ENCODE measurements at regions not wholly inside any gene's neighbourhood (a gene's known extent, or its start where the extent isn't known, plus 50 kb on each side); places are given as distances from the start of the nearest gene placed in this dataset.

- H3K4me1 Mint-ChIP-seq (ENCODE audit: low read depth): no peaks in the 10 kb centered on the region
Observed at GRCh38 chr1:116243333-116244054, 129.6 kb upstream of the ATP1A1 start.

GRCh38 chr1:116246174-116246573 lies 126.9 kb upstream of the ATP1A1 start:
- H3K36me3 Mint-ChIP-seq (ENCODE audit: low read depth): no peaks in the 10 kb centered on the region

More at GRCh38 chr1:116243333-116244054, 129.6 kb upstream of the ATP1A1 start:
- H3K27me3 Mint-ChIP-seq (ENCODE audit: low read depth): peaks cover 3% of the 10 kb centered on the region
- H3K27ac Mint-ChIP-seq: no peak overlapping the region
- no peak for DNase-seq (ENCODE audit: low spot score)
- intact Hi-C loops (cut with micrococcal nuclease): no loop called here
- no peaks in the 10 kb centered on the region for H3K9me3 Mint-ChIP-seq
- H3K36me3 Mint-ChIP-seq (ENCODE audit: low read depth): no peaks in the 10 kb centered on the region
- no peak overlapping the region for H3K4me3 Mint-ChIP-seq (ENCODE audit: low read depth)

GRCh38 chr1:116252271-116252670 lies 120.8 kb upstream of the ATP1A1 start:
- H3K4me3 Mint-ChIP-seq (ENCODE audit: low read depth): no peak overlapping the region
- H3K36me3 Mint-ChIP-seq (ENCODE audit: low read depth): no peaks in the 10 kb centered on the region
- H3K27me3 Mint-ChIP-seq (ENCODE audit: low read depth): peaks cover 2% of the 10 kb centered on the region
- H3K27ac Mint-ChIP-seq: no peak overlapping the region
- H3K9me3 Mint-ChIP-seq: no peaks in the 10 kb centered on the region
- H3K4me1 Mint-ChIP-seq (ENCODE audit: low read depth): peaks cover 11% of the 10 kb centered on the region
- DNase-seq (ENCODE audit: low spot score): no peak
- intact Hi-C loops (cut with micrococcal nuclease): no loop called here

More at GRCh38 chr1:116246174-116246573, 126.9 kb upstream of the ATP1A1 start:
- DNase-seq (ENCODE audit: low spot score): no peak
- intact Hi-C loops (cut with micrococcal nuclease): no loop called here
- Mint-ChIP-seq H3K4me1 (ENCODE audit: low read depth) (no peaks in the 10 kb centered on the region), H3K27me3 (ENCODE audit: low read depth) (peaks cover 3% of the 10 kb centered on the region), H3K9me3 (no peaks in the 10 kb centered on the region), H3K27ac (no peak overlapping the region), H3K4me3 (ENCODE audit: low read depth) (no peak overlapping the region)

GRCh38 chr1:116252785-116253184 lies 120.3 kb upstream of the ATP1A1 start:
- peaks cover 16% of the 10 kb centered on the region for H3K4me1 Mint-ChIP-seq (ENCODE audit: low read depth)
- H3K27ac Mint-ChIP-seq: no peak overlapping the region
- no peak overlapping the region for H3K4me3 Mint-ChIP-seq (ENCODE audit: low read depth)
- no peaks in the 10 kb centered on the region for H3K9me3 Mint-ChIP-seq
- H3K36me3 Mint-ChIP-seq (ENCODE audit: low read depth): no peaks in the 10 kb centered on the region
- H3K27me3 Mint-ChIP-seq (ENCODE audit: low read depth): peaks cover 2% of the 10 kb centered on the region
- intact Hi-C loops (cut with micrococcal nuclease): no loop called here
- no peak for DNase-seq (ENCODE audit: low spot score)

- no peak overlapping the region for H3K4me3 Mint-ChIP-seq (ENCODE audit: low read depth)
- H3K4me1 Mint-ChIP-seq (ENCODE audit: low read depth): peaks cover 24% of the 10 kb centered on the region
- peaks cover 2% of the 10 kb centered on the region for H3K27me3 Mint-ChIP-seq (ENCODE audit: low read depth)
- no peaks in the 10 kb centered on the region for H3K9me3 Mint-ChIP-seq
- DNase-seq (ENCODE audit: low spot score): no peak
- H3K36me3 Mint-ChIP-seq (ENCODE audit: low read depth): no peaks in the 10 kb centered on the region
- no peak overlapping the region for H3K27ac Mint-ChIP-seq
- intact Hi-C loops (cut with micrococcal nuclease): no loop called here
Observed at GRCh38 chr1:116253566-116254382, 119.3 kb upstream of the ATP1A1 start.

GRCh38 chr1:116254776-116255175 lies 118.3 kb upstream of the ATP1A1 start:
- intact Hi-C loops (cut with micrococcal nuclease): loop anchor here (1.0 kb wide), 1 partner anchor 124 kb away; no protein-coding TSS in a partner anchor
- peaks cover 2% of the 10 kb centered on the region for H3K27me3 Mint-ChIP-seq (ENCODE audit: low read depth)
- H3K4me3 Mint-ChIP-seq (ENCODE audit: low read depth): no peak overlapping the region
- peaks cover 26% of the 10 kb centered on the region for H3K4me1 Mint-ChIP-seq (ENCODE audit: low read depth)
- no peak overlapping the region for H3K27ac Mint-ChIP-seq
- no peaks in the 10 kb centered on the region for H3K9me3 Mint-ChIP-seq
- DNase-seq (ENCODE audit: low spot score): no peak
- no peaks in the 10 kb centered on the region for H3K36me3 Mint-ChIP-seq (ENCODE audit: low read depth)

GRCh38 chr1:116255486-116256285 lies 117.4 kb upstream of the ATP1A1 start:
- H3K4me1 Mint-ChIP-seq (ENCODE audit: low read depth): peaks cover 30% of the 10 kb centered on the region

GRCh38 chr1:116256286-116256649 lies 116.8 kb upstream of the ATP1A1 start:
- intact Hi-C loops (cut with micrococcal nuclease): no loop called here
- DNase-seq (ENCODE audit: low spot score): no peak
- no peaks in the 10 kb centered on the region for H3K9me3 Mint-ChIP-seq
- H3K4me1 Mint-ChIP-seq (ENCODE audit: low read depth): peaks cover 34% of the 10 kb centered on the region
- H3K27ac Mint-ChIP-seq: no peak overlapping the region
- H3K27me3 Mint-ChIP-seq (ENCODE audit: low read depth): peaks cover 2% of the 10 kb centered on the region
- H3K4me3 Mint-ChIP-seq (ENCODE audit: low read depth): no peak overlapping the region
- no peaks in the 10 kb centered on the region for H3K36me3 Mint-ChIP-seq (ENCODE audit: low read depth)

More at GRCh38 chr1:116255486-116256285, 117.4 kb upstream of the ATP1A1 start:
- Mint-ChIP-seq H3K27ac (no peak overlapping the region), H3K4me3 (ENCODE audit: low read depth) (no peak overlapping the region), H3K27me3 (ENCODE audit: low read depth) (peaks cover 2% of the 10 kb centered on the region), H3K9me3 (no peaks in the 10 kb centered on the region), H3K36me3 (ENCODE audit: low read depth) (no peaks in the 10 kb centered on the region)
- intact Hi-C loops (cut with micrococcal nuclease): loop anchor here (1.0 kb wide), 1 partner anchor 123 kb away; no protein-coding TSS in a partner anchor
- DNase-seq (ENCODE audit: low spot score): no peak

- Mint-ChIP-seq H3K4me1 (ENCODE audit: low read depth) (peaks cover 35% of the 10 kb centered on the region), H3K36me3 (ENCODE audit: low read depth) (no peaks in the 10 kb centered on the region), H3K4me3 (ENCODE audit: low read depth) (no peak overlapping the region), H3K27me3 (ENCODE audit: low read depth) (peaks cover 2% of the 10 kb centered on the region), H3K9me3 (no peaks in the 10 kb centered on the region), H3K27ac (no peak overlapping the region)
- intact Hi-C loops (cut with micrococcal nuclease): no loop called here
- DNase-seq (ENCODE audit: low spot score): no peak
Observed at GRCh38 chr1:116256875-116257274, 116.2 kb upstream of the ATP1A1 start.

- peaks cover 2% of the 10 kb centered on the region for H3K27me3 Mint-ChIP-seq (ENCODE audit: low read depth)
- no peaks in the 10 kb centered on the region for H3K36me3 Mint-ChIP-seq (ENCODE audit: low read depth)
- intact Hi-C loops (cut with micrococcal nuclease): no loop called here
- peaks cover 35% of the 10 kb centered on the region for H3K4me1 Mint-ChIP-seq (ENCODE audit: low read depth)
- no peaks in the 10 kb centered on the region for H3K9me3 Mint-ChIP-seq
- no peak overlapping the region for H3K27ac Mint-ChIP-seq
- no peak overlapping the region for H3K4me3 Mint-ChIP-seq (ENCODE audit: low read depth)
- no peak for DNase-seq (ENCODE audit: low spot score)
Observed at GRCh38 chr1:116257341-116257767, 115.7 kb upstream of the ATP1A1 start.

GRCh38 chr1:116257836-116258235 lies 115.2 kb upstream of the ATP1A1 start:
- Mint-ChIP-seq H3K27ac (no peak overlapping the region), H3K4me3 (ENCODE audit: low read depth) (no peak overlapping the region), H3K27me3 (ENCODE audit: low read depth) (peaks cover 2% of the 10 kb centered on the region), H3K9me3 (no peaks in the 10 kb centered on the region), H3K36me3 (ENCODE audit: low read depth) (no peaks in the 10 kb centered on the region), H3K4me1 (ENCODE audit: low read depth) (peaks cover 35% of the 10 kb centered on the region)
- no peak for DNase-seq (ENCODE audit: low spot score)
- intact Hi-C loops (cut with micrococcal nuclease): no loop called here

- Mint-ChIP-seq H3K27me3 (ENCODE audit: low read depth) (peaks cover 2% of the 10 kb centered on the region), H3K36me3 (ENCODE audit: low read depth) (no peaks in the 10 kb centered on the region), H3K4me3 (ENCODE audit: low read depth) (no peak overlapping the region), H3K9me3 (no peaks in the 10 kb centered on the region), H3K27ac (no peak overlapping the region), H3K4me1 (ENCODE audit: low read depth) (peaks cover 35% of the 10 kb centered on the region)
- intact Hi-C loops (cut with micrococcal nuclease): no loop called here
- no peak for DNase-seq (ENCODE audit: low spot score)
Observed at GRCh38 chr1:116258668-116259419, 114.2 kb upstream of the ATP1A1 start.

All from activated T-helper 2 cell treated with anti-CD3 and anti-CD28 coated beads, Interferon-gamma antibody, Interleukin-2, Interleukin-4, amounts not matched to agents 10 μg/mL and 5 μg/mL and 100 μg/mL, durations not matched to agents 14 hours and 24 hours and 36 hours (primary cell).